BE2C (cell line): ENCODE measurements at regions not wholly inside any gene's neighbourhood (a gene's known extent, or its start where the extent isn't known, plus 50 kb on each side); places are given as distances from the start of the nearest gene placed in this dataset.

Experiments
- DNase-seq: peaks from one replicate; pipeline ENCODE4 v3.0.0-alpha.2; 2020
- H3K27me3 ChIP-seq: fragments of 250-450 bp; sonication (Bioruptor Pico); 2 replicates; pipeline ENCODE4 v1.5.1; 2020; ENCODE audit warnings: mild to moderate bottlenecking
- H3K36me3 ChIP-seq: fragments of 250-450 bp; sonication (Bioruptor Pico); 2 replicates; pipeline ENCODE4 v1.5.1; 2020; ENCODE audit warnings: mild to moderate bottlenecking
- H3K4me1 ChIP-seq: fragments of 250-450 bp; sonication (Bioruptor Pico); 2 replicates; pipeline ENCODE4 v1.5.1; 2020
- H3K4me3 ChIP-seq: 2 replicates; pipeline ENCODE4 v1.5.1; 2011; ENCODE audit warnings: low read depth, low read length
- H3K9me3 ChIP-seq: fragments of 250-450 bp; sonication (Bioruptor Pico); 2 replicates; pipeline ENCODE4 v1.5.1; 2020
- CTCF ChIP-seq: IDR thresholded peaks from 2 replicates; pipeline ENCODE4 v1.5.1; 2012; ENCODE audit warnings: mild to moderate bottlenecking, low read depth, low read length

DNA sequence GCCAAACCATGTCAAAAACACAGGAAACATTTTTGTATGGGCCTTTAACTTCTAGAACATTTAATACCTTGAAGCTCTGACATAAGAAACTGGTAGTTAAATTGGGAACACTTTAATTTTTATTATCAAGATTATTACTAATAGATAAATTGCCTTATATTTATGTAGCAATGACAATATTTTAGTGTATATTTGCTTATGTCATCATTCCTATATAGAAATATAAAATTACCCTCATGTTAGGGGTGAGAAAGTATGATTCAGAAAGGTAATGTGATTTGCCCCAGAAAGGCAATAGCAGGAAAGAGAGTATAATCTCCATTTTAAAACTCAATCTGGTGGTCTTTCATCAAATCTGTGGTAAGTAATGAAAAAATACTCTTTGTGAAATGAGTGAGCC lies 147.4 kb downstream of the IL15 start:
- no peak for TF ChIP-seq CTCF
- Histone ChIP-seq H3K4me1 (no peaks in the 10 kb centered on the region), H3K4me3 (no peak overlapping the region), H3K9me3 (0 out of 2 replicates have a peak, but pooled peaks cover 2% of the 10 kb centered on the region), H3K36me3 (no peaks in the 10 kb centered on the region), H3K27me3 (no peaks in the 10 kb centered on the region)
- DNase-seq: no peak

- Histone ChIP-seq H3K4me3 (no peak overlapping the region), H3K27me3 (no peaks in the 10 kb centered on the region), H3K4me1 (no peaks in the 10 kb centered on the region), H3K36me3 (no peaks in the 10 kb centered on the region), H3K9me3 (no peaks in the 10 kb centered on the region)
- no peak for DNase-seq
- no peak for TF ChIP-seq CTCF
Observed at GRCh38 chr4:141786946-141787345, 150.6 kb downstream of the IL15 start.

DNA sequence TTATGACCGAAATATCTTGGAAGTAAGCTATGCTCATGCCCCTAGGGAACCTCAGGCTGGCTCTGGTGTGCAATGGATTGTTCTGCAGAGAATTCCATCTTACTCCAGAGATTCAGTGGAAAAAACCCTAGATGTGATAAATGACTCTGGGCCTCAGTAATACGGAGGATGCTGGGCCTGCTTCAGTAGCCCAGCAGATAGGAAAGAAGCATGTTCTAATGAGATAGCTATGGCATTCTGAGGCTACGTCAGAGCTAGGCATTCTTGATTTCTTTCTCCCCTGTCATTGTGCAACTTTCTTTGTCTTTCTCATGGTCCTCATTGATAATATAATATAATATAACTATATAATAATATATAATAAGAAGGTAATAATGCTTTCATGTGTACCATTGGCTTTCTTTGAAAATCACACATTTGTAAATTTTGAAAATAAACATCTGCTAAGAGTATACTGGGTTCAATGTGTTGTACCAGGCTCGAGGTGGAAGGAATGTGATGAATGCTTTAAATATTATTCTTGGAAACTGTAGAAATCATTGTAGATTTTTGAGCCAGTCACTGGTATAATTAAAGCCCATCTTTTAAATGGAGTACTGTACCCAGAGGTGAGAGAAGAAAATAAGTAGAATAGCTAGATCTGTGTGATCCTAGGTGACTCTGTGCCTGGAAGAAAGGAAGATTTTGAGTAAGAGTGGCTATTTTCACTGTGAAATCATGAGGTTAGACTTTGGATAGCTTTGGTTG lies 152.0 kb downstream of the IL15 start:
- no peaks in the 10 kb centered on the region for H3K9me3 ChIP-seq
- no peak overlapping the region for H3K4me3 ChIP-seq
- H3K27me3 ChIP-seq: no peaks in the 10 kb centered on the region
- TF ChIP-seq CTCF: no peak
- no peak for DNase-seq
- no peaks in the 10 kb centered on the region for H3K4me1 ChIP-seq
- H3K36me3 ChIP-seq: no peaks in the 10 kb centered on the region

- Histone ChIP-seq H3K4me1 (no peaks in the 10 kb centered on the region), H3K4me3 (no peak overlapping the region), H3K27me3 (no peaks in the 10 kb centered on the region), H3K36me3 (no peaks in the 10 kb centered on the region), H3K9me3 (no peaks in the 10 kb centered on the region)
- DNase-seq: no peak
- TF ChIP-seq CTCF: no peak
Observed at GRCh38 chr4:141789716-141790115, 153.3 kb downstream of the IL15 start.

- TF ChIP-seq CTCF: no peak
- Histone ChIP-seq H3K9me3 (no peaks in the 10 kb centered on the region), H3K4me3 (no peak overlapping the region), H3K36me3 (no peaks in the 10 kb centered on the region), H3K4me1 (no peaks in the 10 kb centered on the region), H3K27me3 (no peaks in the 10 kb centered on the region)
- DNase-seq: no peak
Observed at GRCh38 chr4:141792164-141792563, 155.8 kb downstream of the IL15 start.

- no peak for TF ChIP-seq CTCF
- no peaks in the 10 kb centered on the region for H3K9me3 ChIP-seq
- H3K4me3 ChIP-seq: no peak overlapping the region
- no peaks in the 10 kb centered on the region for H3K27me3 ChIP-seq
- no peaks in the 10 kb centered on the region for H3K4me1 ChIP-seq
- H3K36me3 ChIP-seq: no peaks in the 10 kb centered on the region
- DNase-seq: no peak
Observed at GRCh38 chr4:141797966-141798365, 161.6 kb downstream of the IL15 start.
